GM18502 (cell line): ENCODE measurements at regions not wholly inside any gene's neighbourhood (a gene's known extent, or its start where the extent isn't known, plus 50 kb on each side); places are given as distances from the start of the nearest gene placed in this dataset.

Experiments
- ATAC-seq: cut with Tn5 transposase; IDR thresholded peaks from one replicate; pipeline ENCODE4 v1.9.1; 2021; ENCODE audit warnings: mild to moderate bottlenecking; ENCODE audit not compliant: unreplicated experiment, poor library complexity

- ATAC-seq, result no peak
Observed at GRCh38 chr9:86470326-86470725, 116.1 kb upstream of the TUT7 start.

- ATAC-seq, result no peak
Observed at GRCh38 chr9:86469476-86470250, 115.5 kb upstream of the TUT7 start.

DNA sequence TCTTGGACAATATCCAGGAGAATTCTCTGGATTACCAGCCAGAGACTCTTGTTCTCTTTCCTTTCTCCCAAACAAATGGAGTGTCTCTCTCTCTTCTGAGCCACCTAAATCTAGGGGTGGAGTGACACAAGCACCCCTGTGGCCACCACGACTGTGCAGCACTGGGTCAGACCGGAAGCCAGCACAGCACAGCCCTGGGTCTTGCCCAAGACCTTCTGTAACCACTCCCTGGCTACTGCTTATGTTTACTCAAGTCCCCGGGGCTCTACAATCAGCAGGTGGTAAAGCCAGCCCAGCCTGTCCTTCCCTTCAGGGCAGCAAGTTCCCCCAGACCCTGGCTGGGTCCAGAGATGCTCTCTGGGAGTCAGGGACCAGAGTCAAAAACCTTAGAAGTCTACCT, 110.0 kb upstream of the TUT7 start:
- ATAC-seq, result no peak

DNA sequence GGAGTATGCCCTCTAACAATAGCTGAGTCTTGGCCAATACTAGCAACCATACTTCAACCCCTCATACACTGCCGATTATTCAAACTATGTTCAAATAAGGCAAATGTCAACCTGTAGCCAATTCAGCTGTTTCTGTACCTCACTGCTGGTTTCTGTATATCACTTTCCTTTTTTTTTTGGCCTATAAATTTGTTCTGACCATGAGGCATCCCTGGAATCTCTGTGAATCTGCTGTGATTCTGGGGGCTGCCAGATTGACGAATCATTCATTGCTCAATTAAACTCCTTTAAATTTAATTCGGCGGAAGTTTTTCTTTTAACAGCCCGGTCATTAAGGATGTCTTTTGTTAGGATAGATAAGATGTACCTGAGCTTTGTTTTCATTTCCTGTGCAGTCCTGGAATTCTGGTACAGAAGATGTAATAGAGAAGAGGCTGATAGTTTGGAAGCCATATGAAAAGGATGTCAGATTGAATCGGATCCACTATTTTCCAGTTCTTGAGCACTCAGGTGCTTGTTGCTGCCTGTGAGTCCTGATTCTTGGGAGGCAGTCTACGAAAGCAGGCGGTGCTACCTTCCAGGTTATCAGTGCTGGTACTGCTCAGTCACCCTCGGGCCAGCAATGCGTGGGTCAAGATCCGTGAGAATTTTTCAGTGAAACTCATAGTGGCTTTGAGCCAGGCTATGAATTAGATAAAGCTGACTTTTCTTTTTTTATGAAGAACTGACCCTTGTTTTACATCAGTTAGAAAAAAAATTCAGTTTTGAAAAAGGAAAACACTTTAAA, 106.2 kb upstream of the TUT7 start:
- ATAC-seq, result no peak

DNA sequence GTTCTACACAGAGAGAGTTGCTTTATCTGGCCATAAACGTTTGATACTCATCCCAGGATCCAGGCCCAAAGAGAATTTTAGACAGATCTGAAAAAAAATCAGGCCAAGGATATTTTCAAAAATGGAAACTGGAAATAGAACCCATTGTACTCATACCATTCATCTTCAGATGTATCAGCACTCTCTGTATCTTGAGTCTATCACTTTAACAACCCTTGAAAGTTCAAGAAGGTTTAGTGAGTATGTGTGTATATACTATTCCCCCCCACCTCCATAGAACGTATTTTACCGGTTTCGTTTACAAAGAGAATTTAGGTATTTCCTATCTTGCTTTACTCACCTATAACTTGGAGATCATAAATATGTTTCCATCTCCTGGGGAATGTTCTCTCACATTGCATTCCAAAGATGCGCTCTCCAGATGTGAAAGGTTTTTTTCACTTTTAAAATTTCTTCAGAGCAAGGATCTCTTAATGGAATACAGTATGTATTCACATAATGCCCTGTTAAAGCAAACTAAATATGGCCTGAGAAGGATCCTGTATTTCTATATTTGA, 105.5 kb upstream of the TUT7 start:
- ATAC-seq, result no peak

- ATAC-seq, result no peak
Observed at GRCh38 chr9:86459191-86459590, 105.0 kb upstream of the TUT7 start.

- no peak for ATAC-seq
Observed at GRCh38 chr9:86458191-86458855, 104.1 kb upstream of the TUT7 start.

DNA sequence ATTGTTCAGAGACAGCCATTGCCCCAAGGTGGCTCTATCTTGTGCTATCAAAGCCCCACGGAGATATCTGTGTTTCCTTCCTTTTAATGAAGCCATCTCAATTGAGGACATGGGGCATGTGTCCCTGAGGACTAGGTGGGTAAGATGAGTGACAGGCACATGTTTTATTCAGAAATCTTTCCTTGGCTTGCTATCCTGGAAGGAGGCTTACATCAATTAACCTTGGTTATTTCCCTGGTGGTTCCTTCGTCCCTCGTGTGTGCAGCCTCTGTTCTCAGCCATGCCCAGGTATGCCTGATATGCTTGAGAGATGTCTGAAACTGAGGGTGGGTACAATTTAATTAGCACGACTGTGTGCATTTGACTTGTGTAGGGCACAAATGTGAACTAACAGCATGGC, 102.2 kb upstream of the TUT7 start:
- ATAC-seq, result no peak

- no peak for ATAC-seq
Observed at GRCh38 chr9:86454701-86455615, 100.7 kb upstream of the TUT7 start.

GRCh38 chr9:86452201-86452828, 98.1 kb upstream of the TUT7 start:
- no peak for ATAC-seq

DNA sequence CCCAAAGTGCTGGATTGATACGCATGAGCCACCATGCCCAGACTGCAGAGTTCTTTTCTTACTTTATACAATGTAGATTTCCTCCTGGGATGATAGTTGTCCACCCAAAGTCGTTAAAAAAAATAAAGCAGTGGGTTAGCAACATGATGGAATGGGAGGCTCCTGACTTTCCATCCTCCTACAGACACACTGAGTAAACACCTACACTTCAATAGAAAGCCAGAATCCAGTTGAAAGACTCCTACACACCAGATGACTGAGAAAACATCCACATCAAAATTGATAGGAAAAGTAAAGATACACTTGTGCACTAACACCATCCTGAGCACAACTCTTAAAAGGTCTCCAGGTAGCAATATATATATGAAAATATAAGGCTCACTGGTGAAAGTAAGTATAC, 95.0 kb upstream of the TUT7 start:
- ATAC-seq, result no peak

DNA sequence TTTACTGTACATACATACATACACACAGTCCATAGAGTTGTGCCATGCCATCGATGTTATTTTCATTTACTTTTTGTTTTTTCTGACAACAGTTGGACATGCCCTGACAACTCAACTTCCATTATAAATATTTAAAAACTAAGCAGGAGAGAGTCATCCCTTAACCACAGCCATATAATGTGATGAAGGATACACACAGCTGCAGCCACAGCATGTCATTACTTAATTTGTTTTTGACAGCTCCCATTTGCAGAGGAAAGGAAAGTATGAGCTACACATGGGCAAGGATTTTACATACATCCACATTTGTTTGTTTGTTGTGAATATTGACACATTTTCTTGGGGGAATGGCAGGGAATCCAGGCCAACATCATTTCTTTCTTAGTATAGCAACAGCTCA, 91.5 kb upstream of the TUT7 start:
- ATAC-seq, result no peak

DNA sequence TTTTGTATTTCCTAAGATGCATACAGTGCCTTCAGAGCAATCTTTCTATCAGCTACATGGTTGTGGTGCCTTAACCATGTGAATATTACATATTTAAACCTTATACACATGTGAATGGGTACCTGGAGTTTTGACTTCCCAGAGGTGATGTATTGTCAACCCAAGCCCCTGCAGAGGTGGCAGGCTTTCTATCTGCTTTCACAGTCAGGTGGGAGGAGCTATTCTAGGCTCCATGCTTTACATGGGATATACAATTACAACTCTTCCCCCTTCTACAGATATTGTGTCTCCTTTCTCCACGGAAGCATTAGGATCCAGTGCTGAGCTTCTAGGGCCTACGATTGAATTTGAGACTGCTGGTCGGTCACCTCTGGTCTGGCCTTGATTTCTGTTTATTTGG, 89.8 kb upstream of the TUT7 start:
- ATAC-seq, result no peak

GRCh38 chr9:86434039-86434726, 80.0 kb upstream of the TUT7 start:
- no peak for ATAC-seq

DNA sequence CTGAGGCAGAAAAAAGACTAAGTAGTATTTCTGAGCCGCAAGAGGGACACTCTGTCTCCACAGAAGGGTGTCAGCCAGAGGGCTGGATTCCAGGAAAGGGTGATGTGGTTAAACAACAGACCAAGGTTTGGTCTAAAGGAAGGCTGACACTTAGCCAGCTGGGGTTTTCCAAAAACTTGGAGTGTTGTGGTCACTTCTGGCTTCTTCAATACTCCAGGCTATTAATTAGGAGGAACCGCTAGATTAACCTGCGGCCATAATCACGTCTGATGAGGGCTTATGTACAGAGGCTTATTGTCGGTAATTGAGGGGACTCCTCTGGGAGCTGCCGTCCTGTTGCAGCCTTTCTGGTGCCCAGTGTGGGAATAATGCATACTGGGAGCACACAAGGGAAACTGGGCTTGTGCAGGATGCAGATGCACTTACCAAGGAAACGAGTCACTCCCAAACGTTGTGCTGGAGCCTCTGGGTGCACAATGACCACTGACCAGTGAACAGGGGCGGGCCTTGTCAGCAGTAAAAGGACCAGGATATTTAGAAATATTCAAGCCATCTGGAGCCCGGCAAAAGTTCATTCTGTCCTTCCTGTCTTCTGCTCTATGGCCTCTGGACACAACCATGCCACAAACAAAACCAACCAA, 70.2 kb upstream of the TUT7 start:
- no peak for ATAC-seq

- no peak for ATAC-seq
Observed at GRCh38 chr9:86413971-86414880, 60.0 kb upstream of the TUT7 start.

- ATAC-seq, result no peak
Observed at GRCh38 chr9:86410281-86410680, 56.1 kb upstream of the TUT7 start.
